HEK293T (cell line): ENCODE measurements at regions not wholly inside any gene's neighbourhood (a gene's known extent, or its start where the extent isn't known, plus 50 kb on each side); places are given as distances from the start of the nearest gene placed in this dataset.

ENCODE experiments used
- ARNT ChIP-seq: fragments of 450-650 bp; IDR thresholded peaks from 2 replicates; pipeline ENCODE4 v1.6.1; 2017; ENCODE audit warnings: mild to moderate bottlenecking
- ELF4 ChIP-seq: fragments of 450-650 bp; IDR thresholded peaks from 2 replicates; pipeline ENCODE4 v1.6.1; 2017; ENCODE audit warnings: antibody characterized with exemption
- FOXA1 ChIP-seq: fragments of 450-650 bp; IDR thresholded peaks from 2 replicates; pipeline ENCODE4 v1.6.1; 2016; ENCODE audit warnings: mild to moderate bottlenecking
- HDGF ChIP-seq: fragments of 450-650 bp; IDR thresholded peaks from 2 replicates; pipeline ENCODE4 v1.6.1; 2017; ENCODE audit warnings: antibody characterized with exemption, borderline replicate concordance
- LEF1 ChIP-seq: fragments of 450-650 bp; IDR thresholded peaks from 2 replicates; pipeline ENCODE4 v1.6.1; 2017; ENCODE audit warnings: mild to moderate bottlenecking, borderline replicate concordance
- SP1 ChIP-seq: fragments of 450-650 bp; IDR thresholded peaks from 2 replicates; pipeline ENCODE4 v1.6.1; 2017
- SUZ12 ChIP-seq: fragments of 450-650 bp; IDR thresholded peaks from 2 replicates; pipeline ENCODE4 v1.6.1; 2016; ENCODE audit warnings: mild to moderate bottlenecking

DNA sequence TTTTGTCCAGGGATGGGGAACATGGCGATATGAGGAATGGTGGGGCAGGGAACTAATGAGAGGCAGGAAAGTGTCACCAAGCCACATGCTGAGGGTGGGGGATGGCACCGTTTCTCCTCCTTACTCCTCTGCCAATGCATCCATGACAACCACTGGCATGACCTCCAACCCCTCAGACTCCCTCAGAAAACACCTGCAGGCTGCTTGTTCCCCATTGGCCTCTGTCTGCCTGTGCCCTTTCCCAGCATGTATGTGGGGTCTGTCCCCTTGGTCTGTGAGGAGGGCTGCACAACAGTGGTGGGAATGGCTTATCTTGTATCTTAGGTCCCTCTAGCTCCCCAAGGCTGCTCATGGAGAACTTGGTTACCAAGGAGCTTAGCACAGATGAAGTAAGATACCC, 137.2 kb upstream of the NGF start:
- TF ChIP-seq SP1 (no peak), SUZ12 (no peak), FOXA1 (no peak), ELF4 (no peak), HDGF (no peak), LEF1 (no peak), ARNT (no peak)
